GM13977 (cell line): ENCODE measurements at regions not wholly inside any gene's neighbourhood (a gene's known extent, or its start where the extent isn't known, plus 50 kb on each side); places are given as distances from the start of the nearest gene placed in this dataset.

ENCODE experiments used
- DNase-seq: peaks from one replicate; pipeline ENCODE4 v3.0.0; 2012; ENCODE audit warnings: low spot score
- in situ Hi-C: fragments of 300-500 bp; cut with MboI; formaldehyde crosslinking; loops from one replicate; pipeline ENCODE4 v1.12.0; 2022; ENCODE audit warnings: low sequenced_read_pairs, low pct_unique_long_range_greater_than_20kb, mixed read lengths, inconsistent platforms; ENCODE audit not compliant: unreplicated experiment
- TF ChIP-seq, protein P1 (sequence below): IDR thresholded peaks from 2 replicates; pipeline ENCODE4 v1.5.1; 2012; ENCODE audit warnings: mild to moderate bottlenecking, control low read depth; ENCODE audit not compliant: insufficient read depth; ENCODE audit errors: extremely low read depth, missing control alignments

DNA sequence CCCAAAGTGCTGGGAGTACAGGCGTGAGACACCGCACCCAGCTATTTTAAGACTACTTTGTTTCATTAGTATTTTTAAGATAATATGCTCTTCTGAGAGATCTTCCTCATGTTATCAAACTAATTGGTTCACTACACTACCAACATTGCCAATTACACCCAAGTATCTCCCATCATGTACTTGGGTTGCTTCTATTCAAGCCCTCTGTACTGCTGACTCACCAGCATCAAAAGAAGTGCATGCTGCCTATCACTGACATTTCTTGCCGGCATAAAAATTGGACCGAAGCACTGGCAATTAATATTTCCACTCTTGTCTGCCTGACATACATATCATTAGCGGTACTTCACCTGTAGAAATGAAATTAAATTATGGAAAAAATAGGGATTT lies 164.2 kb upstream of the NBEA start:
- in situ Hi-C loops = no loop called here
- TF ChIP-seq, protein P1, sequence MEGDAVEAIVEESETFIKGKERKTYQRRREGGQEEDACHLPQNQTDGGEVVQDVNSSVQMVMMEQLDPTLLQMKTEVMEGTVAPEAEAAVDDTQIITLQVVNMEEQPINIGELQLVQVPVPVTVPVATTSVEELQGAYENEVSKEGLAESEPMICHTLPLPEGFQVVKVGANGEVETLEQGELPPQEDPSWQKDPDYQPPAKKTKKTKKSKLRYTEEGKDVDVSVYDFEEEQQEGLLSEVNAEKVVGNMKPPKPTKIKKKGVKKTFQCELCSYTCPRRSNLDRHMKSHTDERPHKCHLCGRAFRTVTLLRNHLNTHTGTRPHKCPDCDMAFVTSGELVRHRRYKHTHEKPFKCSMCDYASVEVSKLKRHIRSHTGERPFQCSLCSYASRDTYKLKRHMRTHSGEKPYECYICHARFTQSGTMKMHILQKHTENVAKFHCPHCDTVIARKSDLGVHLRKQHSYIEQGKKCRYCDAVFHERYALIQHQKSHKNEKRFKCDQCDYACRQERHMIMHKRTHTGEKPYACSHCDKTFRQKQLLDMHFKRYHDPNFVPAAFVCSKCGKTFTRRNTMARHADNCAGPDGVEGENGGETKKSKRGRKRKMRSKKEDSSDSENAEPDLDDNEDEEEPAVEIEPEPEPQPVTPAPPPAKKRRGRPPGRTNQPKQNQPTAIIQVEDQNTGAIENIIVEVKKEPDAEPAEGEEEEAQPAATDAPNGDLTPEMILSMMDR = no peak
- DNase-seq = no peak

DNA sequence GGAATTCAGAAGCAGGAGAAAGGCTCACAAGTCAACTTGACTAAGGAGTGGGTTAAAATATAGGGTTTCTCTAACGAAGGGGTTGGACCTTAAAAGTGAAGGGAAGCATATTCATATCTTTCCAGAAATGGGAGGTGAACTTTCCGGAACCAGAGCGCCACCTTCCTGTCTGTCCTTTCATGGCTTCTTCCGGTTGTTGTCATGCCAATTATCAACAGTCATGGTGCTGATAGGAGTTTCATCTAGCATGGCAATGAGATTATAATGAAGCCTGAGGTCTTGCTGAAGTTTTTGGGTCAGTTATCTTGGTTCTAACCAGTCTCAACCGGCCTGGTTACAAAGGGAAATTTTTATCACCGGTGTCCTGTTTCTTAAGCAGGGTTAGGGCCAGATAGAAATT lies 162.9 kb upstream of the NBEA start:
- in situ Hi-C loops = no loop called here
- DNase-seq = no peak
- TF ChIP-seq, protein P1 = no peak

DNA sequence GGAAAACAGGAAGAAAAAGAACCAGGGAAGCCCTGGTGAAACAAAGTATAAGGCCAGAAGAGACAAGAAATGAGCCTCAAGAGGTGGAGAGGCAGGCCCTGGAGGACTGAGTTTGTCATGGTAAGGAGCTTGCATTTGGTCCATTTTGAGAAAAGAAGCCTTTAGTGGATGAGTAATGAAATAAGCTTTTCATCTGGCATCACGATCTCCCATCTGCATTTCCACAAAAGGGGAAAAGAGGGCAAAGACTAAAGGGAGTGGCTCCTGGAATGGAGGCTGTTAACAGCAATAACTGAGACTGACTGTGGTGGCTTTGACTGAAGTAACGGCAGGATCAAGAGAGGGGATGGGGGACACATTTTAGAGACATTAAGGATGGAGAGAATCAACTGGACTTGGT lies 148.8 kb upstream of the NBEA start:
- TF ChIP-seq, protein P1 = no peak
- no peak for DNase-seq
- in situ Hi-C loops = no loop called here

DNA sequence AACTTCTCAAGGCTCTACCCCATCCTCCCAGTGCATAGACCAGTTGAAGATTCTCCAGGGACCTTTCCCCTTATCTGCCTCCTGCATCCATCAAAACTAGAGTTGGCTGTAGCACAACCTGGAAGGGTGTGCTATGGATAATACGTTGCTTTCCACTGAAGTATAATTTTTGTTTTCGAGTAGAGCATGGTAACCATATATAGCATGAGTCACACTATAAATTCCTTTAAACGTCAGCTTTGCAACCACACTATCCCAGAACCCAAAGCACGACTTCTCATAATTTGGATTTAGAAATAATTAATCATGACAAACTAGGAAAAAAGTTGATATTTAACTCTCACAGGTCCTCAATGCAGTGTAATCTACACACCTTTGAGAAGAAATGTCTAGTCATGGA lies 138.3 kb upstream of the NBEA start:
- TF ChIP-seq, protein P1 = no peak
- DNase-seq = no peak
- in situ Hi-C loops = no loop called here

DNA sequence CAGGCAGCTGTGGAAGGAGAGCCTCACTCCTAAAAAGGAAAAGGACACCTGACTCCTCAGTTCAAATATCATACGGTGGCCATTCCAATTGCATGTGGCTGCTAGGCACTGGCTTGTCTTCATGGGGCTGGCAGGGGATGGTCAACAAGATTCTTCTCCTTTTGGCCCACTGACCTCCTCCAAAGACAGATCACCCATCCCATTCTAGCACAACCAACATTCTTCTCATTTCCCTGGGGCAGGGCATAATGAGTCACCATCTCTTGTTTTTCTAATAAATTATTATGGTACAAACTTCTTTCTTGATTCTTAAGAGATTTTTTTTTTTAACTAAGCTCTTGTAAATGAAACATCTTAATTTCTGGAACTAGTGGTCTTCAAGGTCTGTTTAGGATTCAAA lies 136.7 kb upstream of the NBEA start:
- TF ChIP-seq, protein P1 = no peak
- DNase-seq = no peak
- in situ Hi-C loops = no loop called here

DNA sequence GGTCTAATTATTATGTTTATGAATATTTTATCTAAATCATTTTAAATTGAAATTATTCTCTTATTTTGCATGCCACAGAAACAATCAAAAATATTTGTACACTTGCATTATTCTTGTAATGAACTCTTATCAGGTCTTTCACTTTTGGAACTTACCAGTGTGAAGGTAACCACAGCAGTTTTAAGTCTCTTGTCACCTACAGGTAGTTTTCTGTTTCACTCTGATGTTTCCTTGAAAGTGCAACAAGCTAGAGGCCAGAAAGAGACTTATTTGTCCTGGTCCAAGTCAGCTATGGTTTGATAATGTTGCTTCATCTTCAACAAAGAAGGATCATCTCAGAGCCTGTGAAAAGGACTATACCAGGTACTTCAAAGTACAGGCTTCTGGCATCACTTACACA lies 133.4 kb upstream of the NBEA start:
- in situ Hi-C loops = no loop called here
- no peak for DNase-seq
- TF ChIP-seq, protein P1 = no peak

DNA sequence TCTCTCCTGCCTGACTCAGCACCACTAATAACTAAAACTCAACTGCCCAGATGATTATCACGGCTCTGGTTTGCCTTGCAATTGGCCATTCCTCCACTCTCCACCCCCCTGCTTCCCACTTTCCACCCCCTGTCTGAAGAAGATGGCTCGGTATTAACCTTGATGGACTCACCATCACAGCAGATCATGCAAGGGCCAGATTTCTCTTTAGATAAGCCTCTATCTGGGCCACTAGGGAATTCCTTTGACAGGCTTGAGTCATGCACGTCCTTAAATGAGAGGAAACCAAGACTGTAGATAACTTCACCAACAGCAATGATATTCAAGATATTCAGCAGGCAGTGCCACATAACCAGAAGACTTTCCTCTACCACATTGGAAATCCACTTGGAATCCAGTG lies 131.1 kb upstream of the NBEA start:
- DNase-seq = no peak
- in situ Hi-C loops = no loop called here
- TF ChIP-seq, protein P1 = no peak
